ENCODE measurements at regions not wholly inside any gene's neighbourhood (a gene's known extent, or its start where the extent isn't known, plus 50 kb on each side); places are given as distances from the start of the nearest gene placed in this dataset.
"Not testable (repeated sequence)": the region's sequence is repeated elsewhere in the genome, so short reads cannot be mapped to it uniquely, and the experiment has no call there.

DNA sequence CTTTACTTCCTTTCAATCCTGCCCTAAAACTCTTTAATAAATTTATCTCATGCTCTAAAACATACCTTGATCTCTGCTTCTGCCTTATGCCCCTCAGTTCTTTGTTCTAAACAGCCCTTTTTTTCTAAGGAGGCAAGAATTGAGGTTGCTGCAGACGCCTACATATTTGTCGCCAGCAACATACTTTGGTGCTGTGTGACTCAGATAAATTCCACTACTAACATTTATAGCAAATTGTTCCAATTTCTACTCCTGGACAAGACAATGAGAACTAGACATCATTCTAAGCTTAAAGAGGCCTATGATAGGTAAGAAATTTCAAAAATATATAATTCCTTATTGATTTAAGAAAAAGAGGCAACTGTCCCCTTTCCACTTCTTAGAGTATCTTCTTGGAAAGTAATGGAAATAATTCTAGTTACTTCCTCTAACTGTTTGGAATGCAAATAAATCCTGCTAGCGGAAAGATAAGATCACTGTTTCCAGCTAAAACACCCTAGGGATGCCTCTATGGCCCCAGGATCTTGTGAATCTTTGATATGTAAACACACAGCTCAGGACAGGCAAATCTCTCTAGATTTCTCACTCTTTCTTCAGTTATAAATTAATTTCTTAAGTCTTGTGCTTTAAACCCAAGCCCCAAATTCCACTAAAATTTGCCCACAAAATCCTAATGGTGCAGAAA lies 869.1 kb downstream of the KCNT2 start:
- peak; percentile 3 for DNase-seq (ENCODE audit: low read depth)
- no peak overlapping the region for H3K4me3 ChIP-seq (replicated peaks; ENCODE audit: low read depth, low read length)
- TF ChIP-seq, protein P1, sequence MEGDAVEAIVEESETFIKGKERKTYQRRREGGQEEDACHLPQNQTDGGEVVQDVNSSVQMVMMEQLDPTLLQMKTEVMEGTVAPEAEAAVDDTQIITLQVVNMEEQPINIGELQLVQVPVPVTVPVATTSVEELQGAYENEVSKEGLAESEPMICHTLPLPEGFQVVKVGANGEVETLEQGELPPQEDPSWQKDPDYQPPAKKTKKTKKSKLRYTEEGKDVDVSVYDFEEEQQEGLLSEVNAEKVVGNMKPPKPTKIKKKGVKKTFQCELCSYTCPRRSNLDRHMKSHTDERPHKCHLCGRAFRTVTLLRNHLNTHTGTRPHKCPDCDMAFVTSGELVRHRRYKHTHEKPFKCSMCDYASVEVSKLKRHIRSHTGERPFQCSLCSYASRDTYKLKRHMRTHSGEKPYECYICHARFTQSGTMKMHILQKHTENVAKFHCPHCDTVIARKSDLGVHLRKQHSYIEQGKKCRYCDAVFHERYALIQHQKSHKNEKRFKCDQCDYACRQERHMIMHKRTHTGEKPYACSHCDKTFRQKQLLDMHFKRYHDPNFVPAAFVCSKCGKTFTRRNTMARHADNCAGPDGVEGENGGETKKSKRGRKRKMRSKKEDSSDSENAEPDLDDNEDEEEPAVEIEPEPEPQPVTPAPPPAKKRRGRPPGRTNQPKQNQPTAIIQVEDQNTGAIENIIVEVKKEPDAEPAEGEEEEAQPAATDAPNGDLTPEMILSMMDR (IDR thresholded peaks at IDR 0.05; ENCODE audit: low read length, missing control alignments), result no peak

DNA sequence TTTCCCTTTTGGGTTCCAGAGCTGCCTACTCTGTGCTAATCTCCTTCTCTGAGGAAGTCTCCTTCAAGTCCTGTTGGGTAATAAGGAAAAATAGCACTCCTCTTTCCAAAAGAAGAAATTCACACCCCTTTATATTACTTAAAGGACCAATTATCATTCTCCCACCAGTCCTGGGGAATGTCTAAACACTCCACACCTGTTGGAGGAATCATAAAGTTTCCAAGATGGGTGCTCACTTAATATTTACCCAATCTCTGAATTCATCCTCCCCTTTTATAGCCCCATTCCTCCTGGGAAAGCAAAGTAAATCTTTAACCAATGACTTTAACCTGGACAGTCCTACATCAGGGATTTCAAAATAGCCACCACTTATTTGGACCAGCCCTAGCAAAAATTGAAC lies 873.1 kb downstream of the KCNT2 start:
- H3K4me3 ChIP-seq (replicated peaks; ENCODE audit: low read depth, low read length), result no peak overlapping the region
- DNase-seq (ENCODE audit: low read depth), result no peak
- TF ChIP-seq, protein P1 (IDR thresholded peaks at IDR 0.05; ENCODE audit: low read length, missing control alignments), result no peak

DNA sequence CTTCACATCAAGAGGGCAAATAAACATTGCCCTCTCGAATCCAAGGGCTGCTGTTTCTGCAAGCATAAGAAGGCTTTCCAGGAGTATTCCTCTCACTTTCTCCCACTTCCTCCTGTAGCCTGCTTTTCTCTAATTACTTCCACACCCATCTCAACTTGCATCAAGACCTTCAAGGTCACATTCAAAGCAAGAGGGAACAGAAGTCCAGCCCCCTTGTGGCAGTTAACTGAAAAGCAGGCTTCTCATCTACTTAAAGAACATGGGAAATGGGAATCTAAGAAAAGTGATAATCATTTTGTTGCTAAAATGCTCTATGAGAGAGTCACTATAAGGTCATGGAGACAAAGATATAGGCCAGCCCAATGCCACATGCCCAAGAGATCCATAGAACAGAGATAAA lies 874.4 kb downstream of the KCNT2 start:
- no peak overlapping the region for H3K4me3 ChIP-seq (replicated peaks; ENCODE audit: low read depth, low read length)
- DNase-seq (ENCODE audit: low read depth), result peak; percentile 13
- TF ChIP-seq, protein P1 (IDR thresholded peaks at IDR 0.05; ENCODE audit: low read length, missing control alignments), result peak; percentile 36

- TF ChIP-seq, protein P1 (IDR thresholded peaks at IDR 0.05; ENCODE audit: low read length, missing control alignments), result no peak
- no peak for DNase-seq (ENCODE audit: low read depth)
- H3K4me3 ChIP-seq (replicated peaks; ENCODE audit: low read depth, low read length), result no peak overlapping the region
Measured at GRCh38 chr1:195733408-195733807, 874.8 kb downstream of the KCNT2 start.

- no peak overlapping the region for H3K4me3 ChIP-seq (replicated peaks; ENCODE audit: low read depth, low read length)
- TF ChIP-seq, protein P1 (IDR thresholded peaks at IDR 0.05; ENCODE audit: low read length, missing control alignments), result no peak
- no peak for DNase-seq (ENCODE audit: low read depth)
Measured at GRCh38 chr1:195731385-195731784, 876.9 kb downstream of the KCNT2 start.

DNA sequence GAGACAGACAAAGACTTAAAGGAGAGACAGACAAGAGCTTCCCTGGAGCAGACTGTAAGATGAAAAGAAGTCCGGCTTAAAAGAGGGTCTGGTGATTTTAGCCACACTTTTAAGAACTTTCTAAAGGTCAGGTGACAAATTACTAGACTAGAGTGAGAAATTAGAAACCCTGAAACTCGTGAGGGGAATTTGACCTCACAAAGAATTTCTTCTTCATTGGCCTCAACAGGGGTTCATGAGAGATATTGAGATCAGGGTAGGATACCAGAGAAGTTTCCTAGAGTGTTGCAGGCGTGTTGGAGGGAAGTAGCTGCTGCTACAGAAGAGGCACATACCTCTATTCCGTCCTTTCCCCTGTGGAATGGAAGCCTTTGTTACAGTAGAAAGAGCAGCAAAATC lies 884.4 kb downstream of the KCNT2 start:
- no peak for DNase-seq (ENCODE audit: low read depth)
- TF ChIP-seq, protein P1 (IDR thresholded peaks at IDR 0.05; ENCODE audit: low read length, missing control alignments), result no peak
- no peak overlapping the region for H3K4me3 ChIP-seq (replicated peaks; ENCODE audit: low read depth, low read length)

- not testable (repeated sequence) for DNase-seq (ENCODE audit: low read depth); H3K4me3 ChIP-seq (replicated peaks; ENCODE audit: low read depth, low read length)
Measured at GRCh38 chr1:195722852-195723795, 885.1 kb downstream of the KCNT2 start.

GRCh38 chr1:195722146-195722545 lies 886.1 kb downstream of the KCNT2 start:
- not testable (repeated sequence) for DNase-seq (ENCODE audit: low read depth)

More at GRCh38 chr1:195722146-195722545, 886.1 kb downstream of the KCNT2 start:
- not testable (repeated sequence) for H3K4me3 ChIP-seq (replicated peaks; ENCODE audit: low read depth, low read length)
